MCF 10A (cell line): ENCODE measurements at regions not wholly inside any gene's neighbourhood (a gene's known extent, or its start where the extent isn't known, plus 50 kb on each side); places are given as distances from the start of the nearest gene placed in this dataset.

Experiments used
- BruUV-seq: library from RNA; stranded (reverse); fragments of 400-500 nt; replicated peaks from 2 replicates; lab custom pipeline; 2021; lab: Mats Ljungman, UMichigan
- CTCF ChIA-PET: fragments of 300-600 bp; sonication (Branson Sonifier 250); formaldehyde crosslinking; extraction: SDS; loops from one replicate; lab custom pipeline; 2021; ENCODE audit warnings: antibody characterized with exemption, inconsistent platforms; lab: Yijun Ruan, JAX
- POLR2A ChIA-PET: fragments of 300-600, 350-650 bp; sonication (Branson Sonifier 250); formaldehyde crosslinking; extraction: SDS; loops from one replicate; lab custom pipeline; 2020; ENCODE audit warnings: antibody characterized with exemption, inconsistent platforms; lab: Yijun Ruan, JAX
- DNase-seq: peaks from one replicate; pipeline ENCODE4 v3.0.0-alpha.2; 2018; ENCODE audit not compliant: unreplicated experiment
- H3K27ac Mint-ChIP-seq: one replicate; pipeline ENCODE4 v1.8.0; 2022; ENCODE audit warnings: mild to moderate bottlenecking, low read depth, mixed read lengths; ENCODE audit not compliant: unreplicated experiment
- H3K27me3 Mint-ChIP-seq: one replicate; pipeline ENCODE4 v1.8.0; 2022; ENCODE audit warnings: mixed read lengths; ENCODE audit not compliant: insufficient read depth, unreplicated experiment
- H3K36me3 Mint-ChIP-seq: one replicate; pipeline ENCODE4 v1.8.0; 2022; ENCODE audit warnings: mild to moderate bottlenecking, moderate library complexity, mixed read lengths; ENCODE audit not compliant: insufficient read depth, unreplicated experiment
- H3K4me1 Mint-ChIP-seq: one replicate; pipeline ENCODE4 v1.8.0; 2022; ENCODE audit warnings: mixed read lengths; ENCODE audit not compliant: insufficient read depth, unreplicated experiment
- H3K4me3 Mint-ChIP-seq: one replicate; pipeline ENCODE4 v1.8.0; 2022; ENCODE audit warnings: mild to moderate bottlenecking, moderate library complexity, mixed read lengths; ENCODE audit not compliant: unreplicated experiment
- H3K9me3 Mint-ChIP-seq: one replicate; pipeline ENCODE4 v1.8.0; 2022; ENCODE audit warnings: mixed read lengths; ENCODE audit not compliant: unreplicated experiment
- intact Hi-C: fragments of 100-400 bp; cut with micrococcal nuclease; formaldehyde crosslinking; loops from 2 replicates; pipeline ENCODE4 v1.14.1; 2022
- TF ChIP-seq, protein P1 (sequence below): fragments of 200-600 bp; IDR thresholded peaks from one replicate; pipeline ENCODE4 v1.8.0; 2022; ENCODE audit warnings: antibody characterized with exemption, mild to moderate bottlenecking; ENCODE audit not compliant: unreplicated experiment

DNA sequence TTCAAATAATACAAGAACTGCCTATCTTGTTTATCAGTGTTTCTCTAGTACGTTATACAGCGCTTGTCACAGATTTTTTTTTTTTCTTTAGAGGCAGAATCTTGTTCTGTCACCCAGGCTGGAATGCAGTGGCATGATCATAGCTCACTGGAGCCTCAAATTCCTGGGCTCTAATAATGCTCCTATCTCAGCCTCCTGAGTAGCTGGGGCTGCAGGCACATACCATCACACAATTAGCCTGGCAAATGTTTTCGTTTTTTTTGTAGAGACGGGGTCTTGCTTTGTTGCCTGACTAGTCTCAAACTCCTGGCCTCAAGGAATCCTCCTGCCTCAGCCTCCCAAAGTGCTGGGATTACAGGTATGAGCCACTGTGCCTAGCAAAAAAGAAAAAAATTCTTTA, 66.0 kb upstream of the FREM2 start:
- intact Hi-C loops, result no loop called here
- ChIA-PET CTCF (no interaction called here), POLR2A (no interaction called here)
- Mint-ChIP-seq H3K27me3 (peaks cover 52% of the 10 kb centered on the region), H3K4me1 (no peaks in the 10 kb centered on the region), H3K9me3 (no peaks in the 10 kb centered on the region), H3K4me3 (no peak overlapping the region), H3K27ac (no peak overlapping the region), H3K36me3 (no peaks in the 10 kb centered on the region)
- BruUV-seq, result no TSS peak
- TF ChIP-seq, protein P1, sequence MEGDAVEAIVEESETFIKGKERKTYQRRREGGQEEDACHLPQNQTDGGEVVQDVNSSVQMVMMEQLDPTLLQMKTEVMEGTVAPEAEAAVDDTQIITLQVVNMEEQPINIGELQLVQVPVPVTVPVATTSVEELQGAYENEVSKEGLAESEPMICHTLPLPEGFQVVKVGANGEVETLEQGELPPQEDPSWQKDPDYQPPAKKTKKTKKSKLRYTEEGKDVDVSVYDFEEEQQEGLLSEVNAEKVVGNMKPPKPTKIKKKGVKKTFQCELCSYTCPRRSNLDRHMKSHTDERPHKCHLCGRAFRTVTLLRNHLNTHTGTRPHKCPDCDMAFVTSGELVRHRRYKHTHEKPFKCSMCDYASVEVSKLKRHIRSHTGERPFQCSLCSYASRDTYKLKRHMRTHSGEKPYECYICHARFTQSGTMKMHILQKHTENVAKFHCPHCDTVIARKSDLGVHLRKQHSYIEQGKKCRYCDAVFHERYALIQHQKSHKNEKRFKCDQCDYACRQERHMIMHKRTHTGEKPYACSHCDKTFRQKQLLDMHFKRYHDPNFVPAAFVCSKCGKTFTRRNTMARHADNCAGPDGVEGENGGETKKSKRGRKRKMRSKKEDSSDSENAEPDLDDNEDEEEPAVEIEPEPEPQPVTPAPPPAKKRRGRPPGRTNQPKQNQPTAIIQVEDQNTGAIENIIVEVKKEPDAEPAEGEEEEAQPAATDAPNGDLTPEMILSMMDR, result no peak
- DNase-seq, result no peak

DNA sequence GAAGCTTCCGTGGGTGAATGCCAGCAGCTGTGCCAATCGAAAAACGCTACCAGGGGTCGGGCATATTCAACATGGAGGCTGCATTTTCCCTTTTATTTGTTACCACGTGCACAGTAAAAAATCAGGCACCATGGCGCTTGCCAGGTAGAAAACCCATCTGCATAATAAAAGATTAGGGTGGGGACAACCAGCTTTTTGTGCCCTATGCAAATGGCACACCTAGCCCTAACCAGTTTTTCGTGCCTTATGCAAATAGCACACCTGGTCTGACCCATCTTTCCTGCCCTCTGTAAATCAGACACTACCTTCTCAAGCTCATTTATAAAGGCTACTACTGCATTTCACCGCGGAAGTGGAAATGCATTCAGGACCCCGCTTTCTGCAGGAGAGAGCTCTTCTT, 62.1 kb upstream of the FREM2 start:
- H3K36me3 Mint-ChIP-seq, result no peaks in the 10 kb centered on the region
- intact Hi-C loops, result no loop called here

DNA sequence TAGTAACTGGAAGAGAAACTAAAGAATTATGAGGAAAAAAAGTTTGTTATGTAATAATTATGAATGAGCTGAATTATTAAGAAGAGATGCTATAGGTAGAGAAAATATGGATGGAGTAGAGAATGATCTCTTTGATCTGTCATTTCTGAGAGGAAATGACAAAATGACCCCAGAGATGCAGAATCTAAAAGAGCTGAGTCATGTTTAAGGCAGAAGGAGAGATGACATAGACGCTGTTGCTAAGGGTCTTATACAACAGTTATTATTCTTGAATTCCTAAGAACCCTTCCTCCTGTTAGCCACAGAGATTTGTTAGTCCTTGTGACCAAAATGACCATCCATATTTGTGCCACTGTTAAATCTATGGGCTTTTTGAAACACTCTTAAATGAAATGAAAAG, 58.3 kb upstream of the FREM2 start:
- TF ChIP-seq, protein P1, result no peak
- H3K27ac Mint-ChIP-seq, result no peak overlapping the region
- no peaks in the 10 kb centered on the region for H3K4me1 Mint-ChIP-seq
- intact Hi-C loops, result no loop called here
- ChIA-PET CTCF (no interaction called here), POLR2A (interaction anchor here (0.6 kb wide), 1 partner anchor 69 kb away, joined by 3 read pairs; no protein-coding TSS in a partner anchor)
- no peaks in the 10 kb centered on the region for H3K36me3 Mint-ChIP-seq
- no peaks in the 10 kb centered on the region for H3K9me3 Mint-ChIP-seq
- BruUV-seq, result no TSS peak
- no peak for DNase-seq
- H3K4me3 Mint-ChIP-seq, result no peak overlapping the region
- H3K27me3 Mint-ChIP-seq, result peaks cover 18% of the 10 kb centered on the region

More for the DNA sequence above, 62.1 kb upstream of the FREM2 start:
- ChIA-PET POLR2A (no interaction called here), CTCF (interaction anchor here (0.5 to 0.6 kb wide), 2 partner anchors 11 to 54 kb away, joined by 3 to 4 read pairs; no protein-coding TSS in a partner anchor)
- no peak for DNase-seq
- H3K27ac Mint-ChIP-seq, result no peak overlapping the region
- no peak overlapping the region for H3K4me3 Mint-ChIP-seq
- peaks cover 19% of the 10 kb centered on the region for H3K27me3 Mint-ChIP-seq
- H3K4me1 Mint-ChIP-seq, result no peaks in the 10 kb centered on the region
- TF ChIP-seq, protein P1, result no peak
- no TSS peak for BruUV-seq
- no peaks in the 10 kb centered on the region for H3K9me3 Mint-ChIP-seq

DNA sequence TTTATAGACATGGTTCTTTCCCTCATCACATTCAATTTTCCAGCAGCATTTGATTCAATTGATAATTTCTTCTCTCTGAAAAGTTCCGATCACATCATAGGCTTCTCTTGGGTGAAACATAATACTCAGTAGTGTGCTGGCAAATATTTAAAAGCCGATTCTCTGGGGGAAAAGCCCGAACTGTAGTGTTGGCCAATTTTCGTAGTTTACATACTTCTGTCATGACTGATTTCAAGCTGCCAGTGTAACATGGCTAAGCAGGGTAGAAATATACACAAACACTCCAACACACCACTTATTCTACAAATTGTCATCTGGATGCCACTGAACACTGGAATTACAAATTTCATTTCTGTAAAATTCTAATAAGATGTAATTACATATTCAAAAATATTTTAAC, 56.1 kb upstream of the FREM2 start:
- H3K27ac Mint-ChIP-seq, result no peak overlapping the region
- H3K4me1 Mint-ChIP-seq, result no peaks in the 10 kb centered on the region
- ChIA-PET CTCF (interaction anchor here (0.6 kb wide), 1 partner anchor 140 kb away, joined by 3 read pairs; no protein-coding TSS in a partner anchor), POLR2A (no interaction called here)
- H3K9me3 Mint-ChIP-seq, result no peaks in the 10 kb centered on the region
- intact Hi-C loops, result no loop called here
- H3K4me3 Mint-ChIP-seq, result no peak overlapping the region
- DNase-seq, result peak; percentile 25
- TF ChIP-seq, protein P1, result no peak
- H3K36me3 Mint-ChIP-seq, result no peaks in the 10 kb centered on the region
- no TSS peak for BruUV-seq
- H3K27me3 Mint-ChIP-seq, result peaks cover 11% of the 10 kb centered on the region
